Tibial artery (tissue), 4 donors: ENCODE measurements at regions not wholly inside any gene's neighbourhood (a gene's known extent, or its start where the extent isn't known, plus 50 kb on each side); places are given as distances from the start of the nearest gene placed in this dataset.

Experiments used
- DNase-seq, 2 donors: peaks; one replicate each; pipeline ENCODE4 v3.0.0-alpha.2; 2019
- H3K27ac ChIP-seq, 2 donors: fragments of 200-600 bp; sonication (generic) in 1 of 2; 1 replicate in 1 of 2; 2 replicates in 1 of 2; pipeline ENCODE4 v1.5.1; 2018 to 2019; ENCODE audit warnings: mild to moderate bottlenecking in 1 of 2
- H3K27me3 ChIP-seq, 2 donors: fragments of 200-600 bp; sonication (generic) in 1 of 2; one replicate each; pipeline versions ENCODE4 v1.5.1 to v1.6.0; 2016 to 2019
- H3K36me3 ChIP-seq, 3 donors: fragments of 200-600 bp; sonication (generic) in 2 of 3; one replicate each; pipeline ENCODE4 v1.5.1; 2016 to 2019; ENCODE audit warnings: mild to moderate bottlenecking in 2 of 3
- H3K4me1 ChIP-seq, 4 donors: fragments of 200-600 bp; sonication (generic) in 2 of 4; 1 replicate in 3 of 4; 2 replicates in 1 of 4; pipeline ENCODE4 v1.5.1; 2016 to 2019
- H3K4me3 ChIP-seq, 2 donors: fragments of 200-600 bp; sonication (generic) in 1 of 2; 1 replicate in 1 of 2; 2 replicates in 1 of 2; pipeline ENCODE4 v1.5.1; 2018 to 2019; ENCODE audit warnings: mild to moderate bottlenecking in 2 of 2
- H3K9me3 ChIP-seq, 3 donors: fragments of 200-600 bp; sonication (generic) in 1 of 3; one replicate each; pipeline ENCODE4 v1.5.1; 2016 to 2019
- intact Hi-C: fragments of 100-400 bp; cut with DNase I; formaldehyde crosslinking; loops from one replicate; pipeline ENCODE4 v1.15.0; 2023; ENCODE audit warnings: low total_unique reads
- TF ChIP-seq, protein P1 (sequence below), 2 experiments: fragments of 200-600 bp in 1 of 2; fragments of 450-650 bp in 1 of 2; IDR thresholded peaks; one replicate each; pipeline ENCODE4 v1.5.1; 2017 to 2019; ENCODE audit warnings: antibody characterized with exemption in 2 of 2, mild to moderate bottlenecking in 1 of 2, moderate library complexity in 1 of 2

DNA sequence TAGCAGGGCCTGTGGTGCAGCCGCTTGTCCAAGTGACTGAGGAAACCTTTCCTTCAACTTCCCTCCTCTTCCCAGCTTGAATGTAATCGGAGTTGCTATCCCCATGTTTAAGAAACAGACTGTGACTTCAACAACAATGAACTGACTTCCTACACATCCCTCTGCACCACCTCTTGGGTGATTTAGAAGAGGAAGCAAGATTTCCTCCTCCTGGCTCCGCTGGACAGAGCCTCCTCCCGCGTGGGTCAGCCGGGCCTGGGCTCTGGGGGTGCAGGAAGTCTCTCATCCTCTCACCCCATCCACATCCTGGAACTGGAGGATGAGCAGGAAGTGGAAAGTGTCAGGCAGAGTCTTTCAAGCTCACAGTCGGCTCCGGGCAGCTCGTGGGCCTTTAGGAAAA is 84.3 kb downstream of the GATA6 start:
- H3K36me3 ChIP-seq, result no peaks in the 10 kb centered on the region
- H3K9me3 ChIP-seq, result no peaks in the 10 kb centered on the region
- DNase-seq, result no peak
- peaks cover 0 to 10% (median 2%) of the 10 kb centered on the region in 4 donors for H3K4me1 ChIP-seq
- no peak overlapping the region for H3K27ac ChIP-seq
- no peak overlapping the region for H3K4me3 ChIP-seq
- no peaks in the 10 kb centered on the region for H3K27me3 ChIP-seq
- intact Hi-C loops, result no loop called here
- TF ChIP-seq, protein P1, sequence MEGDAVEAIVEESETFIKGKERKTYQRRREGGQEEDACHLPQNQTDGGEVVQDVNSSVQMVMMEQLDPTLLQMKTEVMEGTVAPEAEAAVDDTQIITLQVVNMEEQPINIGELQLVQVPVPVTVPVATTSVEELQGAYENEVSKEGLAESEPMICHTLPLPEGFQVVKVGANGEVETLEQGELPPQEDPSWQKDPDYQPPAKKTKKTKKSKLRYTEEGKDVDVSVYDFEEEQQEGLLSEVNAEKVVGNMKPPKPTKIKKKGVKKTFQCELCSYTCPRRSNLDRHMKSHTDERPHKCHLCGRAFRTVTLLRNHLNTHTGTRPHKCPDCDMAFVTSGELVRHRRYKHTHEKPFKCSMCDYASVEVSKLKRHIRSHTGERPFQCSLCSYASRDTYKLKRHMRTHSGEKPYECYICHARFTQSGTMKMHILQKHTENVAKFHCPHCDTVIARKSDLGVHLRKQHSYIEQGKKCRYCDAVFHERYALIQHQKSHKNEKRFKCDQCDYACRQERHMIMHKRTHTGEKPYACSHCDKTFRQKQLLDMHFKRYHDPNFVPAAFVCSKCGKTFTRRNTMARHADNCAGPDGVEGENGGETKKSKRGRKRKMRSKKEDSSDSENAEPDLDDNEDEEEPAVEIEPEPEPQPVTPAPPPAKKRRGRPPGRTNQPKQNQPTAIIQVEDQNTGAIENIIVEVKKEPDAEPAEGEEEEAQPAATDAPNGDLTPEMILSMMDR (IDR thresholded peaks at IDR 0.05), result no peak

DNA sequence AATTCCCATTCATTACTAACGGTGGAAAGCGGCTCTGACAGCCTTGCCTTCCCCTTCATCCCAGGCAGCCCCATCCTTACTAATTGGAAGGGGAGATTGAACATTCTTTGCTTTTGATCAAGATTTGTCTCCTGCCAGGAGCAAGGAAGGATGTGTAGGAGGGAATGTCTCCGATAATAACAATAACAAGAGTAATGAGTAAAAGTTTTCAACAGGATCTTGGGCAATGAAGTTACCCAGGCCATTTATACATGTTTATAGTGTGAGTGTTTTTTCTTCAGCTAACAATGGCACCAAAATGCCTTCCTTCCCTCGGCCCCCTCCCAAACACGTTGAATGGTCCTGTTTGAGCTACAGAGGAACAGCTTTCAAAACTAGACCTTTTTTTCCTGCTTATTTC is 83.8 kb downstream of the GATA6 start:
- DNase-seq, result no peak
- no peaks in the 10 kb centered on the region for H3K9me3 ChIP-seq
- no peaks in the 10 kb centered on the region for H3K27me3 ChIP-seq
- peaks cover 0 to 10% (median 2%) of the 10 kb centered on the region in 4 donors for H3K4me1 ChIP-seq
- H3K4me3 ChIP-seq, result no peak overlapping the region
- no peak overlapping the region for H3K27ac ChIP-seq
- TF ChIP-seq, protein P1 (IDR thresholded peaks at IDR 0.05), result no peak
- no peaks in the 10 kb centered on the region for H3K36me3 ChIP-seq
- intact Hi-C loops, result no loop called here
